ENCODE measurements at regions not wholly inside any gene's neighbourhood (a gene's known extent, or its start where the extent isn't known, plus 50 kb on each side); places are given as distances from the start of the nearest gene placed in this dataset.
"Not testable (repeated sequence)": the region's sequence is repeated elsewhere in the genome, so short reads cannot be mapped to it uniquely, and the experiment has no call there.

GRCh38 chr13:64633948-64634347 is 2596.2 kb downstream of the PCDH9 start:
- no peak for TF ChIP-seq CTCF (IDR thresholded peaks at IDR 0.05; ENCODE audit: extremely low read depth, missing control alignments)
- DNase-seq (ENCODE audit: low spot score) = no peak

- TF ChIP-seq CTCF (IDR thresholded peaks at IDR 0.05; ENCODE audit: extremely low read depth, missing control alignments) = no peak
- no peak for DNase-seq (ENCODE audit: low spot score)
These were observed 2602.5 kb downstream of the PCDH9 start for GRCh38 chr13:64627654-64628053.

GRCh38 chr13:64626105-64626504 is 2604.0 kb downstream of the PCDH9 start:
- no peak for TF ChIP-seq CTCF (IDR thresholded peaks at IDR 0.05; ENCODE audit: extremely low read depth, missing control alignments)
- no peak for DNase-seq (ENCODE audit: low spot score)

GRCh38 chr13:64617231-64617630 is 2612.9 kb downstream of the PCDH9 start:
- DNase-seq (ENCODE audit: low spot score) = no peak
- TF ChIP-seq CTCF (IDR thresholded peaks at IDR 0.05; ENCODE audit: extremely low read depth, missing control alignments) = no peak

GRCh38 chr13:64591971-64592370 is 2638.2 kb downstream of the PCDH9 start:
- TF ChIP-seq CTCF (IDR thresholded peaks at IDR 0.05; ENCODE audit: extremely low read depth, missing control alignments) = no peak
- DNase-seq (ENCODE audit: low spot score) = no peak

GRCh38 chr13:64579331-64579730 is 2650.8 kb downstream of the PCDH9 start:
- no peak for TF ChIP-seq CTCF (IDR thresholded peaks at IDR 0.05; ENCODE audit: extremely low read depth, missing control alignments)
- no peak for DNase-seq (ENCODE audit: low spot score)

GRCh38 chr13:64568748-64569147 is 2661.4 kb downstream of the PCDH9 start:
- DNase-seq (ENCODE audit: low spot score) = no peak
- no peak for TF ChIP-seq CTCF (IDR thresholded peaks at IDR 0.05; ENCODE audit: extremely low read depth, missing control alignments)

GRCh38 chr13:64558031-64558430 is 2672.1 kb downstream of the PCDH9 start:
- not testable (repeated sequence) for DNase-seq (ENCODE audit: low spot score)
